Midbrain (tissue), 1 donor: ENCODE measurements at regions not wholly inside any gene's neighbourhood (a gene's known extent, or its start where the extent isn't known, plus 50 kb on each side); places are given as distances from the start of the nearest gene placed in this dataset.
"Not testable (repeated sequence)": the region's sequence is repeated elsewhere in the genome, so short reads cannot be mapped to it uniquely, and the experiment has no call there.

ENCODE experiments used
- DNase-seq: peaks from one replicate; lab custom pipeline; 2025; lab: John Stamatoyannopoulos, UW

GRCh38 chr1:59206616-59207015, 90.3 kb upstream of the FGGY start:
- not testable (repeated sequence) for DNase-seq

DNA sequence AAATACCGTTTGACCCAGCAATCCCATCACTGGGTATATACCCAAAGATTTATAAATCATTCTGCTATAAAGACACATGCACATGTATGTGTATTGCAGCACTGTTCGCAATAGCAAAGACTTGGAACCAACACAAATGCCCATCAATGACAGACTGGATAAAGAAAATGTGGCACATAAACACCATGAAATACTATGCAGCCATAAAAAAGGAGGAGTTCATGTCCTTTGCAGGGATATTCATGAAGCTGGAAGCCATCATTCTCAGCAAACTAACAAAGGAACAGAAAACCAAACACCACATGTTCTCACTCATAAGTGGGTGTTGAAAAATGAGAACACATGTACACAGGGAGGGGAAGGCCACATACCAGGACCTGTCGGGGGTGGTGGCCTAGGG, 86.5 kb upstream of the FGGY start:
- not testable (repeated sequence) for DNase-seq

DNA sequence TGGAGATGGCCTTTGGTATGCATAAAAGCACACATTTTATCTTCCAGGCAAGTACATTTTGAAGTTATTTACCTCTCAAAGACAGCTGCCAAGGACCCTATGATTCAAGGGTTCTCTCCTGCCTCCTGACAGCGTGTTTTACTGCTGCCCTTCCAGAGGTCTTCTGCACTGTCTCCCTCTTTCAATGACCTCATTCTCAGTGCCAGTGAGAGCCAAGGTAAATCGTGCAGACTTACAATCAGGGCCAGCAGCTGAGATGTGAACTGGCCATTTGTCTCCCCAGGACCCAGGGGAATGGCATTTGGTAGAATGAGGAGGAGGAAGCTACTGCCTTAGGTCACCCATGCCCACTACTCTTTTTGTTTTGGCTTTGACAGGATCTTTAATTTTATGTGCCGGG, 84.2 kb upstream of the FGGY start:
- DNase-seq = no peak

DNA sequence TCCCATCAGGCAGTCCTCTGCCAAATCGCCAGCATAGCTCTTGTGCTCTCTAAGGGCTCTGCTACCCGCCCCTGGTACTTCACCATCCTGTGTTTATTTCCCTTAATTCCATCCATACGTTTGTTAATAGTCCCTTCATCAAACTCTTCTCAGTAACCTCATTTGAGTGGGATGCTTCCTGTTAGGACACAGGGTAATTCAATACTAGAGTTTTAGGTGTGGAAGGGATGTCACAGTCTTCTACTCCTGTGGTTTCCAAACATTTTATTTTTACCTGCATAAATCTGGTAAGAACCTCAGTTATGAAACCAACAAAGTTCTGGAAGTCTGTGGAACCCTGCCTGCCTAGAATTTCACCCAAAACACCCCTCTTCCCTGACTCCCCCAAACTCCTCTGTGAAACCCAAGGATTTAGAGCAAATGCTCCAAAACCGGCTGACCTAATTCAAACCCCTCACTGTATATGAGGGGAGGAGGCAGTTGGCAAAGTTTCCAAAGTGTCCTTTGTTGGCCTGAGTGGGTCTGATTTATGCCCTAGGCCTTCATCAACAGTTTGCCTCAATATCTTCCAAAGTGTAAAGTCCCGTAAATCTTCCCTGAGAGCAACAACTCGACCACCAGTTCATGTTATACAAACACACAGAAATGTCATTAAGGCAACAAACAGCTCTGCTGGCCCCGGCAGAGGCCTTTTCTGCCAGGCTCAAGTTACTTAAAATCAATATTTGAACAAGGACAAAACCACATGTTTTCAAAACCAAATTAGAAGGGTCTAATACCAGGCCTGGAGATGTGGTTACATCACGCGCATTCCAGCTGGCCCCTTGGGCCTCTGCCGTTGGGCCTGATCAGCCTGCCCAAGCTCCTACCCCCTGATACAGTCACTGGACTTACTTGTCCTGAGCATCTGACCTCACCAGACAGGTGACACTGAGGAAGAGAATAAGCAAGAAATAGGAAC, 82.4 kb upstream of the FGGY start:
- DNase-seq = no peak

GRCh38 chr1:59215766-59216291, 81.1 kb upstream of the FGGY start:
- DNase-seq = no peak

GRCh38 chr1:59217439-59217838, 79.5 kb upstream of the FGGY start:
- DNase-seq = not testable (repeated sequence)

DNA sequence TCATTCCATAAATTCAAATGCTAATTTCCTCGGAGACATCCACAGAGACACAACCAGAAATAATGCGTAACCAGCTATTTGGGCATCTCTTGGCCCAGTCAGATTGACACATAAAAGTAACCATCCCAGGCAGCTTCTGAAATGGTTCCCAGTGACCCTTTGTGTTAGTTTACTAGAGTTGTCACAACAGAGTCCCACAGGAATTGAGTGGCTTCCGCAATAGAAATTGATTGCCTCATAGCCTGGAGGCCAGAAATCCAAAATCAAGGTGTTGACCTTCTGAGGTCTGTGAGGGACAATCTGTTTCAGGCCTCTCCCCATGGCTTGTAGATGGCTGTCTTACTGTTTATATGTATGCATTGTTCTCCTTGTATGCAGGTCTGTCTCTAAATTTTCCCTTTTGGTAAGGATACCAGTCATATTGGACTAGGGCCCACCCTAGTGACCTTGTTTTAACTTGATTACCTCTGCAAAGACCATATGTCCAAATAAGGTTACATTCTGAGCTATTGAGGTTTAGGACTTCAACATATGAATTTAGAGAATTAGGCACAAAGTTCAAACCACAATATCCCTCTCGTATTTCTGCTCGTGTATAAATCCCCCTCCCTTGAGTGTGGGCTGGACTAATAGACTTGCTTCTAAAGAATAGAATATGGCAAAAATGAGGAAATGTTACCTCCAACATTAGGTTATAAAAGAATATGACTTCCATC, 78.2 kb upstream of the FGGY start:
- DNase-seq = no peak

DNA sequence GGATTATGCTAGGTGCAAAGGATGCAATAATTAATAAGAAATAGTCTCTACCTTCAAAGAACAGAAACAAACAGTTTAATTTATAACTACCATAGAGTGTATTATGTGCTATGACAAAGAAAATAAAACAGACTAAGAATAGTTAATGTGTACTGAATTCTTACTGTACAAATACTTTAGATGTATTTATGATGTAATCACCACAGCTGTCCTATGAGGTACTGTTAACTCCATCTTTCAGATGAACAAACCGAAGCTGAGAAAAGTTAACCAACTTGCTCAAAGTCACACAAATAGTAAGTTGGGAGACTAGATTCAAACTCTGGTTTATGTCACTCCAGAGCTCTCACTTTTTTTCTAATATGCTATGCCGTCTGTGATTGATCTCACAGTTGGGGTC, 77.0 kb upstream of the FGGY start:
- DNase-seq = no peak

DNA sequence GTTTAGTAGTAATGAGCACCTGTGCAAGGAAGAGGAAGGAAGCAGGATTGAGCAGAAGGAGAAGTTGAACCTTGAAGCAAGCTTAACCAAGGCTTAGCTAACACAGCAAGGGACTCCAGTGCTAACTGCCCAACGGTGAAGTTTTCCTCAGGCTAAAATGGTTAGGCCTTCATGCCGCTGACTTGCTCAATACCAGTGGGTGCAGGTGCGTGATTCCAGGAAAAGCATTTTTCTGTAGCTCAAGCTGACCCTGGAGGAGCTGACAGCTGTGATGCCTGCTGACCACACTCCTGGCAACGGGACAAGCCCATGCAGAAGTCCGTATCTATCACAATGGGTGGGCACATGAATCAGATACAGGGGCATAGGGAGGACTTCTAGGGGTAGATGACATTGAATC, 76.5 kb upstream of the FGGY start:
- no peak for DNase-seq

- no peak for DNase-seq
These were observed 73.7 kb upstream of the FGGY start for GRCh38 chr1:59223198-59223597.

GRCh38 chr1:59223989-59224634, 72.8 kb upstream of the FGGY start:
- DNase-seq = no peak

DNA sequence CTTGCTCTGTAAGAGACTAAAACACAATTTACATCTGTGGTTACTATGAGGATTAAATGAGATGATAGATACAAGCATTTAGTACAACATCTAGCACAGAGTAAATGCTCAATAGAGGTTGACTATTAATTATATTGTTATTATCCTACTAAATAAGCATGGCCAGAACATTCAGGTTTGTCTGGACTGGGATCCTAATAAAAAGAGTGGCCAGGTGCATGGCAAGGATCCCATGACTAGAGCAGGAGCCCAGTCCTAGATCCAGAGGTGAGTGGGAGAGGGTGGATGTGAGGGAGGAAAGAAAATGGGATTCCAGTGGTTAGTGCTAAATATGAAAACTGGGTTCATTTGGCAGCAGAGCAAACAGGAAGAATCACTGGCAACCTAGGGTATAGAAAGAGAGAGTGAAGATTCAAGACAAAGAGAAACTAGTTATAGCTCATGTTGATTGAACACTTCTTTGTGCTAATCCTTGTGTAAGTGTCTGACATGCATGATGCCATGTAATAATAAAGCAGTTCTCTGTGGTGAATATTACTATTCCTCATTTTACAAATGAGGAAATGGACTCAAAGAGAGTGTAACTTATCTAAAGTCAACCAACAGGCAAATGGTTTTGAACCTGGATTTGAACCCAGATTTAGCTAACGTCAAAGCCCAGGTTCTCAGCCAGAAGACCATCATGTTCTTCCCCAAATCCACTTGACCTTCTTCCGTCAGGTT, 71.1 kb upstream of the FGGY start:
- DNase-seq = no peak

DNA sequence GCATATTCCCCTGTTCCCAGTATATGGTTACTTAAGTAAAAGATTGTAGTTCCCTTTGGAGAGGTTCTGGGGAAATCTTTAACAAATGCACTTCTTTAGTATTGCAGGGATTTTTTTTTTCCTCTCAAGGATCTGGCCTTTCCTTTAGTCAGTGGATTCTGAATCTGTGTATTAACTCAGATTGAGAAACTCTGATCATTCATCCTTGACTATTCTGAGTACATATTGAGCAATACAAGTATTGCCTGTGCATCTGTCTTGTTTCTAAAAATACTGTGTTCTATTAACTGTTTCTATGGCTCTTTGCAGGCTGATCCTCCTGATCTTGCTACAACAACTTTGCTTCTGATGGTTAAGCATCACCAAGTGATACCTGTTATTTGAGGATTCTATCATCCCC, 67.8 kb upstream of the FGGY start:
- no peak for DNase-seq

GRCh38 chr1:59230622-59231021, 66.3 kb upstream of the FGGY start:
- DNase-seq = no peak

GRCh38 chr1:59232216-59232615, 64.7 kb upstream of the FGGY start:
- no peak for DNase-seq

GRCh38 chr1:59233444-59233843, 63.5 kb upstream of the FGGY start:
- DNase-seq = no peak

DNA sequence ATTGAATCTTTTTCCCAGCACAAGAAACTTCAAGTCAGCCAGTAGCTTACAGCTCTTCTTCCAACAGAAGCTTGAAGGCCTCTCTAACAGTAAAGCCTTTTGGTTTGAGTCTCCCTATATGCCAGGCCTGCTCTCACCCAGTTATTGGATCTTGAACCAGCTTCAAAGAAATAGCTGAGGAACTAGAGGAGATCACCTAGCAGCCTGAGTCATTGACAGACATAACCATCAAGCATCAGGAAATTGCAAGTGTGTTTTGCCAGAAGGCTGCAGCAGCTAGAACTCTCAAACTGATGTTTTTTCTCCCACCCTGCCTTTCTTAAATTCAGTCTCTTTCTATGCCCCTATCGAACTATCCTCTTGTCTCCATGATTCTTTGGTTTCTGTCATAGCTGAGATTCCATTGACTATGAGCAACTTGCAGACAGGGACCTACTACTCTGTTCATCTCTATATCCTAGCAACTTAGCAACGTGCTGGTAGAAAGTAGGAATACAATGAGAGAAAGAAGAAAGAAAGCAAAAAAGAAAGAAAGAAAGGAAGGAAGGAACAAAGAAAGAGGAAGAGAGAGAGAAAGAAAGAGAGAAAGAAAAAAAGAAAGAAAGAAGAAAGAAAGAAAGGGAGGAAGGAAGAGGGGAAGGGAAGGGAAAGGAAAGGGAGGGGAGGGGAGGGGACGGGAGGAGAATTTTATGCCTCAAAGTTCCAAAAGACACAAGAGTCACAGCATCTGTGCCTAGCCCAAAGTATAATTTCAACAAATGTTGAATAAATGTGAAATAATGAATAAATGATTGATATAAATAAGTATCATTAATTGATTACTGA, 60.0 kb upstream of the FGGY start:
- no peak for DNase-seq

- no peak for DNase-seq
These were observed 59.0 kb upstream of the FGGY start for GRCh38 chr1:59237900-59238299.

GRCh38 chr1:59238333-59238934, 58.5 kb upstream of the FGGY start:
- DNase-seq = no peak

DNA sequence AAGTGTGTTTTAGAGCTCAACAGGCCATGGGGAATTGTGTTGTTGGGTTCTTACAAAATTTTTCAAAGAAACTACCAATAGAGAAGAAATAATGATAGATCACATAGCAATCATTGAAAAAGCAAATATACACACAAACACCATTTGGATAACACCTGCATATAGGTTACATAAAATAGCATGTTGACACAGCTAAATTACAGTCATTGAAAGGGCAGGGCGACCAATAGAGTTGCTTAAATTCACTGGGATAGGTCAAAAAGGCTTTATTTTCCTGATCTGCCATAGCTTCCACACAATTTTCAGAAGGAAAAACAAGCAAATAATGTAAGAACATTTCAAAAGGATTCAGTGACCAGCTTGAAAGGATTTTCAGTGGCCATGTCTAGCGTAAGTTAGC, 57.9 kb upstream of the FGGY start:
- no peak for DNase-seq

DNA sequence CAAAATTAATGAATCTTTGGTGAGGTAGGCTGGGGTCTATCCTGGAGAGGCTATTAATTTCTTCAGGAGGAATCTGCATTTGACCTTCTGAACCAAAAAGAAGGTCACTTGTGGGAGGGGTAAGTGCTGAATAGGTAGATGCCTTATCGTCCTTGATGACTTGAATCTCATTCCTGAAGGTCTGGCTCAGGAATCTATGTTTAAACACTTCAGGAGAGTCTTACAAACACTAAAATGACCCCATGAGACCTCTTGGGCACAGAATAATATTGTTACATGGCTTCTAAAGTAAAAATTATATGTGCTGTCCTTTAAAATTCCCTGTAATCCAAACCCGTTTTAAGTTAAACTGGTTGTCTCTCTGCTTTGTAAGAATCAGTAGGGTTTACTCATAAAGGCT, 55.0 kb upstream of the FGGY start:
- no peak for DNase-seq
